Loucy (cell line): ENCODE measurements at regions not wholly inside any gene's neighbourhood (a gene's known extent, or its start where the extent isn't known, plus 50 kb on each side); places are given as distances from the start of the nearest gene placed in this dataset.

ENCODE experiments used
- H2AFZ ChIP-seq: fragments of 200-600 bp; sonication (generic); 2 replicates; pipeline ENCODE4 v1.6.0; 2016; ENCODE audit warnings: antibody characterized with exemption, mild to moderate bottlenecking, low read length, moderate library complexity
- H3F3A ChIP-seq: fragments of 200-600 bp; 2 replicates; pipeline ENCODE4 v1.6.0; 2016; ENCODE audit warnings: antibody characterized with exemption, low read depth, mild to moderate bottlenecking
- H3K27me3 ChIP-seq: fragments of 200-600 bp; sonication (generic); 2 replicates; pipeline ENCODE4 v1.6.1; 2014; ENCODE audit warnings: low read length, mild to moderate bottlenecking; ENCODE audit not compliant: insufficient read depth, poor library complexity, severe bottlenecking
- H3K36me3 ChIP-seq: fragments of 200-600 bp; sonication (generic); 2 replicates; pipeline ENCODE4 v1.6.1; 2016; ENCODE audit warnings: low read length; ENCODE audit not compliant: insufficient read depth
- H3K4me1 ChIP-seq: fragments of 200-600 bp; sonication (generic); 2 replicates; pipeline ENCODE4 v1.5.1; 2014; ENCODE audit warnings: low read length, mild to moderate bottlenecking; ENCODE audit not compliant: insufficient read depth, poor library complexity, severe bottlenecking
- H3K4me2 ChIP-seq: fragments of 200-600 bp; sonication (generic); 2 replicates; pipeline ENCODE4 v1.6.0; 2014; ENCODE audit warnings: antibody characterized with exemption, low read length, low read depth, mild to moderate bottlenecking; ENCODE audit not compliant: poor library complexity, severe bottlenecking
- H3K4me3 ChIP-seq: fragments of 200-600 bp; sonication (generic); 2 replicates; pipeline ENCODE4 v1.5.1; 2014; ENCODE audit warnings: low read length, mild to moderate bottlenecking, mixed read lengths; ENCODE audit not compliant: poor library complexity, severe bottlenecking
- H3K79me2 ChIP-seq: fragments of 200-600 bp; sonication (generic); 2 replicates; pipeline ENCODE4 v1.6.1; 2014; ENCODE audit warnings: low read length; ENCODE audit not compliant: insufficient read depth
- H3K9ac ChIP-seq: fragments of 200-600 bp; sonication (generic); 2 replicates; pipeline ENCODE4 v1.6.0; 2014; ENCODE audit warnings: mild to moderate bottlenecking, low read depth, low read length, moderate library complexity; ENCODE audit not compliant: poor library complexity, severe bottlenecking
- H3K9me2 ChIP-seq: fragments of 200-600 bp; sonication (generic); replicated peaks from 2 replicates; pipeline ENCODE4 v1.6.1; 2016; ENCODE audit warnings: low read depth, low read length, mixed read lengths
- H3K9me3 ChIP-seq: fragments of 200-600 bp; sonication (generic); 2 replicates; pipeline ENCODE4 v1.6.1; 2014; ENCODE audit warnings: mild to moderate bottlenecking, antibody characterized with exemption, low read length, low read depth; ENCODE audit not compliant: insufficient read depth
- H4K20me1 ChIP-seq: fragments of 200-600 bp; sonication (generic); 2 replicates; pipeline ENCODE4 v1.6.0; 2014; ENCODE audit warnings: antibody characterized with exemption, low read length, mild to moderate bottlenecking; ENCODE audit not compliant: insufficient read depth, poor library complexity, severe bottlenecking
- EZH2phosphoT487 ChIP-seq: fragments of 200-600 bp; IDR thresholded peaks from 2 replicates; pipeline ENCODE4 v1.6.1; 2018; ENCODE audit warnings: antibody characterized with exemption, mild to moderate bottlenecking, moderate library complexity, borderline replicate concordance
- TF ChIP-seq, protein P1 (sequence below): fragments of 200-600 bp; sonication (generic); conservative IDR thresholded peaks from 2 replicates; pipeline ENCODE4 v1.5.1; 2014; ENCODE audit warnings: mild to moderate bottlenecking, antibody characterized with exemption, low read length

DNA sequence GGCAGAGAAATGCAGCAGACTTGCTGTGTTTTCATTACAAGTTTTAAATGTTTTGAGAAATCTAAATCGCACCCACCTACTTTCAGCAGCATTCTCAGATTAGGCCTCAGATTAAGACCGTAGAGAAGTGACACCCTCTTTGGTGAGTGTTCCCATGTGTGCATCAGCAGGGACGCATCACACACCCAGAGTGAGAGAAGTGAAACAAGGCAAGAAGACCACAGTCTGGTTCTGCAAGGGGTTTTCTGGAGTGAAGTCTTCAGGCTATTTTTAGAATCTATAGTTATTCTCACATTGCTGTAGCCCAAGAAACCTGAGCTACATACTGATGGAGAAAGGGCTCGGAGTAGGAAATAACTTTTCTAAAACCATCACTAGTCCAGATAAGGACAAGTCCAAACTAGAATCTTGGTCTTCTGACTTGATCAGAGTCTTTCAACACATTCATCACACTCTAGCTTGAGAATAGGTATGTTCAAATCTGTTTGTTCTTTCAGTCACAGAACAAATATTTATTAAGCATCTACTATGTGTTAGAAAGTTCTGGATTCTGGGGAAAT lies 1216.6 kb upstream of the PIK3C3 start:
- H3K9me2 ChIP-seq, result no peaks in the 10 kb centered on the region
- no peak overlapping the region for H2AFZ ChIP-seq
- no peak overlapping the region for H3K9ac ChIP-seq
- H3K79me2 ChIP-seq, result no peaks in the 10 kb centered on the region
- no peaks in the 10 kb centered on the region for H3K4me1 ChIP-seq
- TF ChIP-seq, protein P1, sequence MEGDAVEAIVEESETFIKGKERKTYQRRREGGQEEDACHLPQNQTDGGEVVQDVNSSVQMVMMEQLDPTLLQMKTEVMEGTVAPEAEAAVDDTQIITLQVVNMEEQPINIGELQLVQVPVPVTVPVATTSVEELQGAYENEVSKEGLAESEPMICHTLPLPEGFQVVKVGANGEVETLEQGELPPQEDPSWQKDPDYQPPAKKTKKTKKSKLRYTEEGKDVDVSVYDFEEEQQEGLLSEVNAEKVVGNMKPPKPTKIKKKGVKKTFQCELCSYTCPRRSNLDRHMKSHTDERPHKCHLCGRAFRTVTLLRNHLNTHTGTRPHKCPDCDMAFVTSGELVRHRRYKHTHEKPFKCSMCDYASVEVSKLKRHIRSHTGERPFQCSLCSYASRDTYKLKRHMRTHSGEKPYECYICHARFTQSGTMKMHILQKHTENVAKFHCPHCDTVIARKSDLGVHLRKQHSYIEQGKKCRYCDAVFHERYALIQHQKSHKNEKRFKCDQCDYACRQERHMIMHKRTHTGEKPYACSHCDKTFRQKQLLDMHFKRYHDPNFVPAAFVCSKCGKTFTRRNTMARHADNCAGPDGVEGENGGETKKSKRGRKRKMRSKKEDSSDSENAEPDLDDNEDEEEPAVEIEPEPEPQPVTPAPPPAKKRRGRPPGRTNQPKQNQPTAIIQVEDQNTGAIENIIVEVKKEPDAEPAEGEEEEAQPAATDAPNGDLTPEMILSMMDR, result no peak
- no peak for TF ChIP-seq EZH2phosphoT487
- no peak overlapping the region for H3K4me3 ChIP-seq
- no peaks in the 10 kb centered on the region for H4K20me1 ChIP-seq
- no peaks in the 10 kb centered on the region for H3K36me3 ChIP-seq
- no peaks in the 10 kb centered on the region for H3K9me3 ChIP-seq
- H3K27me3 ChIP-seq, result no peaks in the 10 kb centered on the region
- H3K4me2 ChIP-seq, result no peak overlapping the region
- H3F3A ChIP-seq, result no peaks in the 10 kb centered on the region

DNA sequence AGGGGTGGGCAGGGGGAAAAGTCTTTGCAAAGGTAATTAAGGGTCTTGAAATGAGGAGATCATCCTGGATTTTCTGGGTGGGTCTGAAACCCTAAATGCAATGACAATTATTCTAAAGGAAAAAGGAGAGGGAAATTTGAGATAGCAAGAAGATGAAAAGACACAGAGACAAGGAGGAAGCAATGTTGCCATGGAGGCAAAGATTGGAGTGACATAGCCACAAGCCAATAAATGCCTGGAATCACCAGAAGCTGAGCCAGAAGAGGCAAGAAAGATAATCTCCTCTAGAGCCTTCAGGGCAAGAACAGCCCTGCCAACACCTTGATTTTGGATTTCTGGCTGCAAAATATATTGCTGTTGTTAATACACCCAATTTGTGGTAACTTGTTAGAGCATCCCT lies 1246.3 kb upstream of the PIK3C3 start:
- TF ChIP-seq, protein P1, result no peak
- TF ChIP-seq EZH2phosphoT487, result no peak
- Histone ChIP-seq H3K36me3 (no peaks in the 10 kb centered on the region), H3K4me2 (no peak overlapping the region), H3K9me3 (no peaks in the 10 kb centered on the region), H3K4me1 (no peaks in the 10 kb centered on the region), H3K4me3 (no peak overlapping the region), H4K20me1 (no peaks in the 10 kb centered on the region), H3K27me3 (no peaks in the 10 kb centered on the region), H3K9ac (no peak overlapping the region), H3F3A (no peaks in the 10 kb centered on the region), H3K79me2 (no peaks in the 10 kb centered on the region), H2AFZ (no peak overlapping the region), H3K9me2 (no peaks in the 10 kb centered on the region)

DNA sequence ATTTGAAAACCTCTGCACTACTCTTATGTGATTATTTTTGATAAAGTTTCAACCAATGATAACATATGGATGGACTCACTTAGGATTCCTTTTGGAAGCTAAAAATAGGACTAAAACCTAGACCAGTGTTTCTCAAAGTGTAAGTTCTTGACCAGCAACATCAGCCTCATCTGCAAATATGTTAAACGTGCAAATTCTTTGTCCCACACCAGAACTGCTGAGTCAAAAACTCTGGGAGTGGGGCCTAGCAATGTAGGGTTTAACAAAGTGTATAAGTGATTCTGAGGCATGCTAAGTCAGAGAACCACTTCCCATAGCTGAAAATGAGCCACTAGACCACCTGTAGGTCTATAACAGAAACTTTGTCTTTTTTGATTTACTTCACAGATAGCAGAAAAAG lies 1247.2 kb upstream of the PIK3C3 start:
- H4K20me1 ChIP-seq, result no peaks in the 10 kb centered on the region
- H3K27me3 ChIP-seq, result no peaks in the 10 kb centered on the region
- H2AFZ ChIP-seq, result no peak overlapping the region
- H3K9ac ChIP-seq, result no peak overlapping the region
- H3F3A ChIP-seq, result no peaks in the 10 kb centered on the region
- no peaks in the 10 kb centered on the region for H3K36me3 ChIP-seq
- H3K9me2 ChIP-seq, result no peaks in the 10 kb centered on the region
- H3K4me3 ChIP-seq, result no peak overlapping the region
- H3K4me2 ChIP-seq, result no peak overlapping the region
- TF ChIP-seq, protein P1, result no peak
- TF ChIP-seq EZH2phosphoT487, result no peak
- H3K79me2 ChIP-seq, result no peaks in the 10 kb centered on the region
- no peaks in the 10 kb centered on the region for H3K9me3 ChIP-seq
- H3K4me1 ChIP-seq, result no peaks in the 10 kb centered on the region
